K562 (cell line): ENCODE measurements at regions not wholly inside any gene's neighbourhood (a gene's known extent, or its start where the extent isn't known, plus 50 kb on each side); places are given as distances from the start of the nearest gene placed in this dataset.

Source experiments
- ATAC-seq: fragments of 200-7000 bp; cut with Tn5 transposase; 3 replicates; pipeline ENCODE4 v1.9.1; 2020; ENCODE audit warnings: moderate library complexity
- BruUV-seq: library from RNA; stranded (reverse); fragments of 400-500 nt; replicated peaks from 2 replicates; lab custom pipeline; 2021; lab: Mats Ljungman, UMichigan
- CTCF ChIA-PET: fragments of 300-600 bp; formaldehyde crosslinking; extraction: SDS; loops from one replicate; lab custom pipeline; 2021; ENCODE audit warnings: low intra/inter-chr PET ratio; lab: Yijun Ruan, JAX
- POLR2A ChIA-PET: fragments of 300-600, 350-650 bp; sonication (Branson Sonifier 250); formaldehyde crosslinking; extraction: SDS; loops from one replicate; lab custom pipeline; 2021; ENCODE audit warnings: antibody characterized with exemption, inconsistent platforms; lab: Yijun Ruan, JAX
- DNase-seq, 4 experiments: peaks; one replicate each; pipeline versions ENCODE4 v3.0.0 to v3.0.0-alpha.2; 2011 to 2018; ENCODE audit warnings: low spot score in 3 of 4, mixed read lengths in 3 of 4; ENCODE audit errors: extremely low read depth in 1 of 4
- FAIRE-seq: peaks from 2 replicates; lab custom pipeline; 2011; peaks lifted over from hg19 to GRCh38; lab: Jason Lieb, UNC
- H2AFZ ChIP-seq: 2 replicates; pipeline ENCODE4 v1.6.0; 2011; ENCODE audit warnings: low read depth, low read length, control low read depth, inconsistent platforms
- H3K27ac ChIP-seq: fragments of 200-600 bp; 3 replicates; pipeline ENCODE4 v1.8.0; 2011; ENCODE audit warnings: low read depth, mild to moderate bottlenecking, control low read depth, inconsistent platforms, low read length, moderate library complexity, mixed read lengths; ENCODE audit errors: extremely low read depth
- H3K27me3 ChIP-seq, 2 experiments: fragments of 300-600 bp in 1 of 2; 2 replicates in 1 of 2; 3 replicates in 1 of 2; pipeline versions ENCODE4 v1.6.0 to v1.8.0; 2011; ENCODE audit warnings: inconsistent platforms in 2 of 2, low read length in 2 of 2, mild to moderate bottlenecking in 1 of 2, mixed read lengths in 1 of 2, moderate library complexity in 1 of 2; ENCODE audit not compliant: control insufficient read depth in 2 of 2, insufficient read depth in 2 of 2
- H3K36me3 ChIP-seq: fragments of 300-600 bp; 3 replicates; pipeline ENCODE4 v1.8.0; 2011; ENCODE audit warnings: mild to moderate bottlenecking, low read length, inconsistent platforms; ENCODE audit not compliant: control insufficient read depth, insufficient read depth
- H3K4me1 ChIP-seq, 2 experiments: fragments of 200-600 bp in 1 of 2; replicated peaks in 1 of 2; 2 replicates in 1 of 2; 3 replicates in 1 of 2; pipeline versions ENCODE4 v1.5.1 to v1.8.0; 2011; ENCODE audit warnings: inconsistent platforms in 2 of 2, low read length in 2 of 2, mild to moderate bottlenecking in 1 of 2, mixed read lengths in 1 of 2, moderate library complexity in 1 of 2; ENCODE audit not compliant: control insufficient read depth in 2 of 2, insufficient read depth in 2 of 2
- H3K4me2 ChIP-seq: 2 replicates; pipeline ENCODE4 v1.6.1; 2011; ENCODE audit warnings: low read length, control low read depth, inconsistent platforms, mixed read lengths; ENCODE audit not compliant: insufficient read depth
- H3K4me3 ChIP-seq: fragments of 200-600 bp; sonication (generic), shearing (Covaris generic); 2 replicates; pipeline ENCODE4 v1.5.1; 2016; ENCODE audit warnings: control low read depth, inconsistent platforms
- H3K79me2 ChIP-seq: fragments of 200-600 bp; 3 replicates; pipeline ENCODE4 v1.8.0; 2011; ENCODE audit warnings: low read length, inconsistent platforms; ENCODE audit not compliant: control insufficient read depth, insufficient read depth
- H3K9ac ChIP-seq, 2 experiments: 2 replicates each; pipeline versions ENCODE4 v1.6.0 to v1.6.1; 2011; ENCODE audit warnings: low read depth in 2 of 2, low read length in 2 of 2, control low read depth in 1 of 2, inconsistent platforms in 1 of 2, mild to moderate bottlenecking in 1 of 2, mixed read lengths in 1 of 2; ENCODE audit not compliant: insufficient read depth in 1 of 2
- H3K9me1 ChIP-seq: one replicate; pipeline ENCODE4 v1.6.0; 2011; ENCODE audit warnings: inconsistent platforms, mild to moderate bottlenecking, low read length, moderate library complexity; ENCODE audit not compliant: control insufficient read depth, insufficient read depth
- H3K9me3 ChIP-seq: replicated peaks from 2 replicates; pipeline ENCODE4 v1.5.1; 2011; ENCODE audit warnings: low read depth, low read length, inconsistent platforms; ENCODE audit not compliant: control insufficient read depth, insufficient read depth
- H4K20me1 ChIP-seq: replicated peaks from 2 replicates; pipeline ENCODE4 v1.6.1; 2011; ENCODE audit warnings: low read length, inconsistent platforms, mixed read lengths; ENCODE audit not compliant: control insufficient read depth, insufficient read depth
- BRF1 ChIP-seq: IDR thresholded peaks from 3 replicates; pipeline ENCODE4 v1.6.1; 2011; ENCODE audit warnings: borderline replicate concordance, mild to moderate bottlenecking; ENCODE audit not compliant: insufficient read length; ENCODE audit errors: extremely low read depth
- EP300 ChIP-seq: IDR thresholded peaks from 2 replicates; pipeline ENCODE4 v1.6.1; 2012; ENCODE audit warnings: low read length, improper control_type of control experiment
- ETV6 ChIP-seq, 3 experiments: fragments of 150-350 bp in 1 of 3; sonication (generic) in 1 of 3; formaldehyde crosslinking in 1 of 3; IDR thresholded peaks; 2 replicates each; pipeline versions ENCODE4 v1.6.1 to v1.8.0; 2014 to 2022; ENCODE audit warnings: borderline replicate concordance in 2 of 3, low read depth in 2 of 3, antibody characterized with exemption in 1 of 3, low read length in 1 of 3, mild to moderate bottlenecking in 1 of 3, missing genetic modification reagents in 1 of 3
- FOXA3 ChIP-seq, 2 experiments: fragments of 450-650 bp in 1 of 2; sonication (generic) in 1 of 2; formaldehyde crosslinking; IDR thresholded peaks in 1 of 2; conservative IDR thresholded peaks in 1 of 2; 2 replicates each; pipeline versions ENCODE4 v1.4.0 to v1.8.0; 2020 to 2022; ENCODE audit warnings: mild to moderate bottlenecking in 2 of 2, missing genetic modification reagents in 1 of 2
- GABPA ChIP-seq: fragments of 200-800 bp; sonication (Bioruptor generic); conservative IDR thresholded peaks from 2 replicates; pipeline ENCODE4 v1.6.1; 2016; ENCODE audit warnings: low read depth, missing genetic modification characterization, missing compliant biosample characterization
- MAZ ChIP-seq, 2 experiments: fragments of 450-650 bp in 1 of 2; sonication (generic) in 1 of 2; formaldehyde crosslinking; IDR thresholded peaks in 1 of 2; conservative IDR thresholded peaks in 1 of 2; 2 replicates each; pipeline versions ENCODE4 v1.4.0 to v1.5.0; 2020; ENCODE audit warnings: mild to moderate bottlenecking in 1 of 2, missing genetic modification reagents in 1 of 2
- PRPF4 ChIP-seq: fragments of 200-400 bp; formaldehyde crosslinking; IDR thresholded peaks from one replicate; pipeline ENCODE4 v1.6.1; 2017; ENCODE audit warnings: low read length, low read depth, mild to moderate bottlenecking; ENCODE audit not compliant: insufficient read depth, poor library complexity, severe bottlenecking
- SMARCC2 ChIP-seq: fragments of 450-650 bp; IDR thresholded peaks from 2 replicates; pipeline ENCODE4 v1.6.1; 2017; ENCODE audit warnings: antibody characterized with exemption, moderate library complexity, mild to moderate bottlenecking, low read depth
- WHSC1 ChIP-seq: IDR thresholded peaks from one replicate; pipeline ENCODE4 v1.6.1; 2012; ENCODE audit warnings: low read length, control low read depth, inconsistent platforms
- ZC3H4 ChIP-seq: sonication (generic); formaldehyde crosslinking; IDR thresholded peaks from 2 replicates; pipeline ENCODE4 v1.9.0; 2021; ENCODE audit warnings: missing genetic modification reagents, borderline replicate concordance
- ZFPM2 ChIP-seq: fragments of 250-450 bp; sonication (Bioruptor Pico); IDR thresholded peaks from 2 replicates; pipeline ENCODE4 v1.5.1; 2022; ENCODE audit warnings: mild to moderate bottlenecking
- WGBS: fragments of 100-300 bp; shearing (Covaris generic); methylation state at CpG from one replicate; pipeline ENCODE4 v1.1.6; 2016; ENCODE audit warnings: low coverage, mixed read lengths; ENCODE audit not compliant: insufficient coverage; ENCODE audit errors: missing lambda C conversion rate; 5-methylcytosine and 5-hydroxymethylcytosine counted together
- in situ Hi-C: fragments of 300-500 bp; cut with MboI; formaldehyde crosslinking; loops from 4 replicates; pipeline ENCODE4 v1.15.0; 2018; ENCODE audit warnings: inconsistent platforms, mixed read lengths
- intact Hi-C: fragments of 100-400 bp; cut with micrococcal nuclease; formaldehyde crosslinking; loops from 2 replicates; pipeline ENCODE4 v1.14.2; 2022
- TF ChIP-seq, protein P1 (sequence below): fragments of 250-450 bp; sonication (Bioruptor Pico); IDR thresholded peaks from 2 replicates; pipeline ENCODE4 v1.8.0; 2021; ENCODE audit warnings: mild to moderate bottlenecking, moderate library complexity

DNA sequence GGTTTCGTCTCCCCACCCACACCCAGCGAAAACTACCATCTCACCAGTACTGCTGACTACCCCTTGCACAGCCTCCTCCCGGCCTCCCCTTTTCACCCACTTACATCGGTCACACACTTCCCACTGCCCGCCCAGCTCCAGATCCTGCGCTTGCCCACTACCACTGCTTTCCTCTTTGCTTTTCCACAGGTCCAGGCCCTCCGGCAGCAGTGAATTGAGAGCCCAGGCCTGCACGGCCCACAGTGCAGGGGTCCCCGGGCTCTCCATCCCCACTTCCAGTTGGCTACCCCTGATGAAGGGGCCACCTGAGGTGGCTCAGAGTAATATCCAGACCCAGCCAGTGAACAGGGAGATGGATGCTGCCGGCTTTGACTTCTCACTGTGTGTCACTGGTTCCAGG lies 120.2 kb upstream of the FSTL4 start:
- ATAC-seq: no peak
- no TSS peak for BruUV-seq
- Histone ChIP-seq H2AFZ (no peak overlapping the region), H3K27ac (no peak overlapping the region), H3K9me3 (no peaks in the 10 kb centered on the region), H3K4me3 (no peak overlapping the region), H3K79me2 (no peaks in the 10 kb centered on the region), H4K20me1 (no peaks in the 10 kb centered on the region), H3K27me3 (peaks cover 0 to 4% of the 10 kb centered on the region in 2 experiments; a peak in 1 of 5 replicates), H3K4me1 (no peaks in the 10 kb centered on the region), H3K9me1 (no peaks in the 10 kb centered on the region), H3K4me2 (no peak overlapping the region), H3K9ac (no peak overlapping the region), H3K36me3 (no peaks in the 10 kb centered on the region)
- intact Hi-C loops (no loop called here), in situ Hi-C loops (no loop called here)
- DNase-seq: no peak
- CTCF ChIA-PET: no interaction called here
- FAIRE-seq: no peak
- WGBS: 0% methylated on average over 10 of the region's 10 CpGs
- TF ChIP-seq ETV6 (IDR thresholded peaks at IDR 0.05; ENCODE audit: borderline replicate concordance in 1 of 2, low read depth in 2 of 2, low read length in 1 of 2) (no peak), ETV6 (CRISPR knock-in tag; IDR thresholded peaks at IDR 0.05; ENCODE audit: borderline replicate concordance) (no peak), SMARCC2 (no peak), ZFPM2 (CRISPR knock-in tag) (no peak), BRF1 (no peak), PRPF4 (no peak), WHSC1 (no peak), EP300 (no peak), FOXA3 (CRISPR knock-in tag; conservative IDR thresholded peaks at IDR 0.05 in 1 of 2, IDR thresholded peaks at IDR 0.05 in 1 of 2) (no peak), GABPA (tag) (no peak), ZC3H4 (no peak), MAZ (CRISPR knock-in tag; conservative IDR thresholded peaks at IDR 0.05 in 1 of 2, IDR thresholded peaks at IDR 0.05 in 1 of 2) (no peak)
- TF ChIP-seq, protein P1, sequence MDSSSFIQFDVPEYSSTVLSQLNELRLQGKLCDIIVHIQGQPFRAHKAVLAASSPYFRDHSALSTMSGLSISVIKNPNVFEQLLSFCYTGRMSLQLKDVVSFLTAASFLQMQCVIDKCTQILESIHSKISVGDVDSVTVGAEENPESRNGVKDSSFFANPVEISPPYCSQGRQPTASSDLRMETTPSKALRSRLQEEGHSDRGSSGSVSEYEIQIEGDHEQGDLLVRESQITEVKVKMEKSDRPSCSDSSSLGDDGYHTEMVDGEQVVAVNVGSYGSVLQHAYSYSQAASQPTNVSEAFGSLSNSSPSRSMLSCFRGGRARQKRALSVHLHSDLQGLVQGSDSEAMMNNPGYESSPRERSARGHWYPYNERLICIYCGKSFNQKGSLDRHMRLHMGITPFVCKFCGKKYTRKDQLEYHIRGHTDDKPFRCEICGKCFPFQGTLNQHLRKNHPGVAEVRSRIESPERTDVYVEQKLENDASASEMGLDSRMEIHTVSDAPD: no peak
- POLR2A ChIA-PET: no interaction called here
